Progenitor cell of endocrine pancreas (in vitro differentiated cells): ENCODE measurements at regions not wholly inside any gene's neighbourhood (a gene's known extent, or its start where the extent isn't known, plus 50 kb on each side); places are given as distances from the start of the nearest gene placed in this dataset.

Experiments
- DNase-seq: peaks from one replicate; pipeline ENCODE4 v3.0.0; 2021; ENCODE audit warnings: low spot score; ENCODE audit not compliant: unreplicated experiment
- H3K27ac Mint-ChIP-seq: 2 replicates; pipeline ENCODE4 v1.8.0; 2021; ENCODE audit warnings: mild to moderate bottlenecking, moderate library complexity, mixed read lengths
- H3K27me3 Mint-ChIP-seq: 2 replicates; pipeline ENCODE4 v1.8.0; 2021; ENCODE audit warnings: mixed read lengths
- H3K36me3 Mint-ChIP-seq: 2 replicates; pipeline ENCODE4 v1.8.0; 2022; ENCODE audit warnings: mixed read lengths; ENCODE audit not compliant: insufficient read depth
- H3K4me1 Mint-ChIP-seq: 2 replicates; pipeline ENCODE4 v1.8.0; 2021; ENCODE audit warnings: low read depth, mixed read lengths
- H3K4me3 Mint-ChIP-seq: 2 replicates; pipeline ENCODE4 v1.8.0; 2021; ENCODE audit warnings: low read depth, mild to moderate bottlenecking, moderate library complexity, mixed read lengths
- H3K9me3 Mint-ChIP-seq: 2 replicates; pipeline ENCODE4 v1.8.0; 2021; ENCODE audit warnings: low read depth, mixed read lengths
- CTCF ChIP-seq: fragments of 200-600 bp; sonication (generic); IDR thresholded peaks from one replicate; pipeline ENCODE4 v1.5.0; 2021; ENCODE audit warnings: antibody characterized with exemption, mild to moderate bottlenecking; ENCODE audit not compliant: unreplicated experiment

DNA sequence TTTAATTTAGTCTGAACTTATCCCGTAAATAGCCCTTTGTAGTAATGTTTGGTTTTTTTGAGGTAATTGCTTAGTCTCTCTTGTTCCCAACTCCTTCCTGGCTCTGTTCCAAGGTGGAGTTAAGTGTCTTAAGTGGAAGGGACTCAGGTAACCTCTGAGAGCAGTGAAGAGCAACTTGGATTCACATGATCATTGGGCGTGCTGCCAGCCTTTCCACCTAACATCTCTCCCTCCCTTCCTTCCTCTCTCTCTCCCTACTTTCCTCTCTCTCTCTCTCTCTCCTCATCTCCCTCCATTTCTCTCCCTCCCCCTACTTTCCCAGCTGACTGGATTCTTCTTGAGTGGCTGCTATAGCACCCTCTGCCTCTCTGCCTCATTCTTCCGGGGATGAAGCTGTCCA is 232.9 kb upstream of the SASH1 start:
- Mint-ChIP-seq H3K4me3 (no peak overlapping the region), H3K27me3 (no peaks in the 10 kb centered on the region), H3K36me3 (no peaks in the 10 kb centered on the region), H3K27ac (peak overlapping the region; percentile 36), H3K9me3 (no peaks in the 10 kb centered on the region), H3K4me1 (peaks cover 6% of the 10 kb centered on the region)
- TF ChIP-seq CTCF = no peak
- no peak for DNase-seq

- Mint-ChIP-seq H3K36me3 (no peaks in the 10 kb centered on the region), H3K4me1 (peaks cover 6% of the 10 kb centered on the region), H3K27me3 (no peaks in the 10 kb centered on the region), H3K4me3 (no peak overlapping the region), H3K9me3 (no peaks in the 10 kb centered on the region), H3K27ac (no peak overlapping the region)
- no peak for TF ChIP-seq CTCF
- DNase-seq = no peak
Observed at GRCh38 chr6:148110925-148111324, 231.7 kb upstream of the SASH1 start.

- Mint-ChIP-seq H3K4me1 (peaks cover 14% of the 10 kb centered on the region), H3K27me3 (no peaks in the 10 kb centered on the region), H3K4me3 (no peak overlapping the region), H3K27ac (no peak overlapping the region), H3K9me3 (no peaks in the 10 kb centered on the region), H3K36me3 (no peaks in the 10 kb centered on the region)
- no peak for DNase-seq
- TF ChIP-seq CTCF = no peak
Observed at GRCh38 chr6:148112851-148113319, 229.8 kb upstream of the SASH1 start.

- no peaks in the 10 kb centered on the region for H3K36me3 Mint-ChIP-seq
- H3K27me3 Mint-ChIP-seq = no peaks in the 10 kb centered on the region
- no peak overlapping the region for H3K4me3 Mint-ChIP-seq
- peaks cover 21% of the 10 kb centered on the region for H3K4me1 Mint-ChIP-seq
- peaks cover 5% of the 10 kb centered on the region for H3K9me3 Mint-ChIP-seq
- no peak for DNase-seq
- no peak overlapping the region for H3K27ac Mint-ChIP-seq
- no peak for TF ChIP-seq CTCF
Observed at GRCh38 chr6:148116001-148116400, 226.6 kb upstream of the SASH1 start.

DNA sequence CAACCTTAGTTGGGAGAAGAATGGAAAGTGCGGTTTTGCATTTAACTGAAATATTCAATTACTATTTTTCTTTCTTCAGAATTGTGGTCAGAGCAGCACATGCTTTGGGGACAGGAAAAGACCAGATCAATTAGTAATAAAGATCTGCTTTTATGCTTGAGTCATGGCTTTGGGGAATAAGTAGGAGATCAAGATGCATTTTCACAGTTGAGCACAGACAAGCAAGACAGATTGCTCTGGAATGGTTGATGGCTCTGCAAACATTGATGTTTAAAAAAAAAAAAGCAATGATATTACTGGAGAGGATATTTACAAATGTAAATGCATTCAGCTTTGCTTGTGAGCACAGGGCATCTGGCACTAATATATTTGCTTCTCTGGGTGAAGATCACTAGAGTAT is 224.4 kb upstream of the SASH1 start:
- no peak for DNase-seq
- peak overlapping the region; percentile 16 for H3K4me3 Mint-ChIP-seq
- no peaks in the 10 kb centered on the region for H3K27me3 Mint-ChIP-seq
- H3K36me3 Mint-ChIP-seq = no peaks in the 10 kb centered on the region
- H3K9me3 Mint-ChIP-seq = peaks cover 5% of the 10 kb centered on the region
- H3K27ac Mint-ChIP-seq = peak overlapping the region; percentile 46
- no peak for TF ChIP-seq CTCF
- H3K4me1 Mint-ChIP-seq = peaks cover 21% of the 10 kb centered on the region
